DND-41 (cell line): ENCODE measurements at regions not wholly inside any gene's neighbourhood (a gene's known extent, or its start where the extent isn't known, plus 50 kb on each side); places are given as distances from the start of the nearest gene placed in this dataset.

Source experiments
- ATAC-seq: fragments of 200-7000 bp; cut with Tn5 transposase; 3 replicates; pipeline ENCODE4 v1.9.1; 2021; ENCODE audit warnings: low read depth; ENCODE audit not compliant: insufficient read depth
- DNase-seq: peaks from one replicate; pipeline ENCODE4 v3.0.0-alpha.2; 2020
- H2AFZ ChIP-seq: 2 replicates; pipeline ENCODE4 v1.6.0; 2012; ENCODE audit warnings: low read depth, low read length
- H3K27ac ChIP-seq: 2 replicates; pipeline ENCODE4 v1.5.1; 2012; ENCODE audit warnings: low read length, inconsistent platforms
- H3K27me3 ChIP-seq: fragments of 200-600 bp; sonication (generic); 2 replicates; pipeline ENCODE4 v1.6.0; 2012; ENCODE audit warnings: low read length, mild to moderate bottlenecking, inconsistent platforms; ENCODE audit not compliant: insufficient read depth, poor library complexity
- H3K36me3 ChIP-seq: 2 replicates; pipeline ENCODE4 v1.5.1; 2012; ENCODE audit warnings: low read length, inconsistent platforms; ENCODE audit not compliant: insufficient read depth
- H3K4me1 ChIP-seq: 2 replicates; pipeline ENCODE4 v1.5.1; 2012; ENCODE audit warnings: mild to moderate bottlenecking, low read length; ENCODE audit not compliant: insufficient read depth
- H3K4me2 ChIP-seq: 2 replicates; pipeline ENCODE4 v1.6.0; 2012; ENCODE audit warnings: mild to moderate bottlenecking, moderate library complexity, low read length, inconsistent platforms; ENCODE audit not compliant: insufficient read depth
- H3K4me3 ChIP-seq, 2 experiments: fragments of 200-600 bp in 1 of 2; shearing (Covaris generic) in 1 of 2; 2 replicates each; pipeline ENCODE4 v1.5.1; 2012 to 2016; ENCODE audit warnings: inconsistent platforms in 2 of 2, low read length in 2 of 2, mild to moderate bottlenecking in 2 of 2, low read depth in 1 of 2, moderate library complexity in 1 of 2
- H3K79me2 ChIP-seq: 2 replicates; pipeline ENCODE4 v1.6.0; 2012; ENCODE audit warnings: low read length, inconsistent platforms; ENCODE audit not compliant: insufficient read depth
- H3K9ac ChIP-seq: 2 replicates; pipeline ENCODE4 v1.6.0; 2012; ENCODE audit warnings: low read depth, mild to moderate bottlenecking, inconsistent platforms, low read length, moderate library complexity
- H3K9me3 ChIP-seq: 2 replicates; pipeline ENCODE4 v1.5.1; 2012; ENCODE audit warnings: low read length, moderate library complexity, mild to moderate bottlenecking, inconsistent platforms; ENCODE audit not compliant: insufficient read depth, severe bottlenecking
- H4K20me1 ChIP-seq: 2 replicates; pipeline ENCODE4 v1.6.0; 2012; ENCODE audit warnings: low read length; ENCODE audit not compliant: insufficient read depth
- EZH2 ChIP-seq: IDR thresholded peaks from 3 replicates; pipeline ENCODE4 v1.6.1; 2012; ENCODE audit warnings: borderline replicate concordance, low read depth, mild to moderate bottlenecking, moderate library complexity, low read length, inconsistent platforms; ENCODE audit not compliant: severe bottlenecking
- TF ChIP-seq, protein P1 (sequence below): IDR thresholded peaks from 2 replicates; pipeline ENCODE4 v1.5.1; 2012; ENCODE audit warnings: borderline replicate concordance, low read length, moderate library complexity, mild to moderate bottlenecking; ENCODE audit not compliant: poor library complexity, severe bottlenecking; ENCODE audit errors: extremely low read depth

DNA sequence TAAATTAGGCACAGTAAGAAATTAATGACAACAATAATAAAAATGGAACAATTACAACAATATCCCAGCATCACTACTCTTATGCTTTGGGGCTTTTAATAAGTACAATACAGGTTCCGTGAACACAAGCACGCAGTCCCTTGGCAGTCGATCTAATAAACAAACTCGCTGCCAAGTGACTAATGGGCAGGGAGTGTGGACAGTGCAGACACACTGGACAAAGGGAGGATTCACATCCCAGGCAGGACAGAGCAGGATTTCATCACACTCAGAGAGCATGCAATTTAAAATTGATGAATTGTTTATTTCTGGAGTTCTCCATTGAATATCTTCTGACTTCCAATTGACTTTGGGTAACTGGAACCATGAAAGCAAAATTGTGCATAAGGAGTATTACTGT lies 524.1 kb upstream of the CFAP20DC start:
- no peak overlapping the region for H2AFZ ChIP-seq
- peaks cover 25% of the 10 kb centered on the region for H3K4me1 ChIP-seq
- ATAC-seq (no peak), DNase-seq (no peak)
- H3K27me3 ChIP-seq: no peaks in the 10 kb centered on the region
- no peaks in the 10 kb centered on the region for H3K36me3 ChIP-seq
- no peaks in the 10 kb centered on the region for H4K20me1 ChIP-seq
- H3K9ac ChIP-seq: no peak overlapping the region
- H3K9me3 ChIP-seq: no peaks in the 10 kb centered on the region
- H3K27ac ChIP-seq: no peak overlapping the region
- no peak overlapping the region for H3K4me2 ChIP-seq
- no peak overlapping the region for H3K4me3 ChIP-seq
- no peak for TF ChIP-seq EZH2
- TF ChIP-seq, protein P1, sequence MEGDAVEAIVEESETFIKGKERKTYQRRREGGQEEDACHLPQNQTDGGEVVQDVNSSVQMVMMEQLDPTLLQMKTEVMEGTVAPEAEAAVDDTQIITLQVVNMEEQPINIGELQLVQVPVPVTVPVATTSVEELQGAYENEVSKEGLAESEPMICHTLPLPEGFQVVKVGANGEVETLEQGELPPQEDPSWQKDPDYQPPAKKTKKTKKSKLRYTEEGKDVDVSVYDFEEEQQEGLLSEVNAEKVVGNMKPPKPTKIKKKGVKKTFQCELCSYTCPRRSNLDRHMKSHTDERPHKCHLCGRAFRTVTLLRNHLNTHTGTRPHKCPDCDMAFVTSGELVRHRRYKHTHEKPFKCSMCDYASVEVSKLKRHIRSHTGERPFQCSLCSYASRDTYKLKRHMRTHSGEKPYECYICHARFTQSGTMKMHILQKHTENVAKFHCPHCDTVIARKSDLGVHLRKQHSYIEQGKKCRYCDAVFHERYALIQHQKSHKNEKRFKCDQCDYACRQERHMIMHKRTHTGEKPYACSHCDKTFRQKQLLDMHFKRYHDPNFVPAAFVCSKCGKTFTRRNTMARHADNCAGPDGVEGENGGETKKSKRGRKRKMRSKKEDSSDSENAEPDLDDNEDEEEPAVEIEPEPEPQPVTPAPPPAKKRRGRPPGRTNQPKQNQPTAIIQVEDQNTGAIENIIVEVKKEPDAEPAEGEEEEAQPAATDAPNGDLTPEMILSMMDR: no peak
- no peaks in the 10 kb centered on the region for H3K79me2 ChIP-seq

DNA sequence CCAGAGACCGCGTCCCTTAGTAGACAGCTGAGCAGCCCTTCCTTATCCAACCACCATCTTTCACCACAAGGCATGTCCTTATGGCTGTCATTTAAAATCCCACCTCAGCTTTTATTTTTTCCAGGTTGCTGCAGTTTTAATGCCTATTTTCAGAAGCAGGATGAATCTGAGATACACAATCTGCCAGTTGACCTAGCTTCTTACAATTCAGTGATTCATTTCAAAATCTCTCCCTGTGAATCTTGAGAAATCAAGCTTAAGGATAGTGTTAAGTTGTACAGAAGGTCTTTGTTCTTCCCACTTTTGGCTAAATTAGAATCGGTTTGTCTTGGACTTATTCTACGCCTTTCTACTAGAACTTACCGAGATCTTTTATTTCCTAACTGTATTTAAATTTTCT lies 522.3 kb upstream of the CFAP20DC start:
- Histone ChIP-seq H3K4me3 (no peak overlapping the region), H3K36me3 (no peaks in the 10 kb centered on the region), H3K9me3 (no peaks in the 10 kb centered on the region), H3K27me3 (no peaks in the 10 kb centered on the region), H2AFZ (no peak overlapping the region), H3K27ac (no peak overlapping the region), H3K4me1 (peaks cover 13% of the 10 kb centered on the region), H3K79me2 (no peaks in the 10 kb centered on the region), H3K4me2 (no peak overlapping the region), H3K9ac (no peak overlapping the region), H4K20me1 (no peaks in the 10 kb centered on the region)
- TF ChIP-seq, protein P1: no peak
- no peak for TF ChIP-seq EZH2
- no peak for ATAC-seq
- DNase-seq: no peak

DNA sequence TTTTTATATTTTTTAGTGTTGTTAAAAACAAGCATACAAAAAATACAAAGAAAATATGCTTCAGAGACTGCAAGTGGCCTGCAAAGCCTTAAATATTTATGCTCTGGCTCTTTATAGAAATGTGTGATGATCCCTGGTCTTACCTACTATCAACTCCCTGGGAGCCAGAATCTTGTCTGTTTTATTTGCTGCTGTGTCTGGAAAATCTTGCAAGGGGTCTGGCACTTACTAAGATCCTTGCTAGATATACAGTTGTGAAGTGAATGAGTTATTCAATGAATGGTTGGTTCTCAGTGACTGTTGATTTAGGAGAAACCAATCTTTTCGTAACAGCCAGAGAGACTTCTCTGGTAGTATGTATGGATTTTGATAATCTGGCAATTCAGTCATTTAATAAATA lies 521.0 kb upstream of the CFAP20DC start:
- H3K9me3 ChIP-seq: no peaks in the 10 kb centered on the region
- no peaks in the 10 kb centered on the region for H3K36me3 ChIP-seq
- no peak overlapping the region for H3K9ac ChIP-seq
- no peak overlapping the region for H2AFZ ChIP-seq
- H3K79me2 ChIP-seq: no peaks in the 10 kb centered on the region
- no peak overlapping the region for H3K27ac ChIP-seq
- DNase-seq: no peak
- no peak overlapping the region for H3K4me2 ChIP-seq
- no peaks in the 10 kb centered on the region for H3K27me3 ChIP-seq
- H3K4me1 ChIP-seq: peaks cover 8% of the 10 kb centered on the region
- ATAC-seq: no peak
- no peaks in the 10 kb centered on the region for H4K20me1 ChIP-seq
- no peak overlapping the region for H3K4me3 ChIP-seq
- TF ChIP-seq, protein P1: no peak
- TF ChIP-seq EZH2: no peak

DNA sequence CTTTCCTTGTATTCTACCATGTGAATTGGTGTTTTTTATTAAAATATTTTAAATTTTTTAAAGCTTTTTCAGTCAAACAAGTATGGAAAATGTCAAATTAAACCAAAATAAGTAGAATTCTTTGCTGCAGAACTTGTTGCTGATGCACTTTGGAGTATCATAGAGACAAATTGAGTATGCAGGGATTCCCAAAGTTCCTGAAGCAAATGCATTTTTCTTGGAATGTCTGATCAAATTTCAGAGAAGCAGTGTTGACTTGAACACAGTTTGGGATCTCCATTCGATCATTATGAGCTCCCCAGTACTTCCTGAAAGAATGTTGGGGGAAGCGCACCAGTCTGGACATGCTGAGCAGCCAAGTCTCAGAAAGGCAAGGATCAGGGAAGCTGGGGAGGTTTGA lies 517.8 kb upstream of the CFAP20DC start:
- no peak overlapping the region for H3K4me2 ChIP-seq
- no peaks in the 10 kb centered on the region for H3K36me3 ChIP-seq
- no peaks in the 10 kb centered on the region for H4K20me1 ChIP-seq
- TF ChIP-seq, protein P1: no peak
- no peak for TF ChIP-seq EZH2
- no peak overlapping the region for H3K4me3 ChIP-seq
- DNase-seq (no peak), ATAC-seq (no peak)
- no peak overlapping the region for H3K9ac ChIP-seq
- no peaks in the 10 kb centered on the region for H3K27me3 ChIP-seq
- no peaks in the 10 kb centered on the region for H3K9me3 ChIP-seq
- H3K27ac ChIP-seq: no peak overlapping the region
- H3K4me1 ChIP-seq: no peaks in the 10 kb centered on the region
- no peak overlapping the region for H2AFZ ChIP-seq
- no peaks in the 10 kb centered on the region for H3K79me2 ChIP-seq
